C4-2B (cell line): ENCODE measurements at regions not wholly inside any gene's neighbourhood (a gene's known extent, or its start where the extent isn't known, plus 50 kb on each side); places are given as distances from the start of the nearest gene placed in this dataset.
"Not testable (repeated sequence)": the region's sequence is repeated elsewhere in the genome, so short reads cannot be mapped to it uniquely, and the experiment has no call there.

Experiments
- H3K27ac ChIP-seq: fragments of 450-650 bp; 2 replicates; pipeline ENCODE4 v1.5.1; 2017
- ZFX ChIP-seq: fragments of 450-650 bp; IDR thresholded peaks from 2 replicates; pipeline ENCODE4 v1.6.1; 2017
- TF ChIP-seq, protein P1 (sequence below): fragments of 450-650 bp; conservative IDR thresholded peaks from 2 replicates; pipeline ENCODE4 v1.5.1; 2017; ENCODE audit warnings: mild to moderate bottlenecking

DNA sequence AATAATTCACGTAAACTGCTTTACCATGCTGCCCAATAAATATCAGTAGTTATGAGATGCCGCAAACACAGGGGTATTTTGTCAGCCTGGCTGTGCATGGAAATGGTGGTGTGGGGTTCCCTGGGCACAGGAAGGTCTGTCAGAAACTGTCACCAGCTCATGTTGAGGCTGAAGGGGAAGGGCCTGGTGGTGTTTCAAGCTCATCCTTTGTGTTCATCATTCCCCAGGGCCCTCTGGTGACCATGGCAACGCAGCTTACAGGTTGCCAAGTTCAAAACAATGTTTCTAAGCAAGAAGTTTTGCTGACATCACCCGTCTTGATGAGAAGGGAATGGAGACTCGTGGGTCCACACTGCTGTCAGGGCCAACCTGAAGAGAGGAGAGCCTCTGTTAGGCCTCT lies 348.9 kb upstream of the C16orf82 start:
- TF ChIP-seq, protein P1, sequence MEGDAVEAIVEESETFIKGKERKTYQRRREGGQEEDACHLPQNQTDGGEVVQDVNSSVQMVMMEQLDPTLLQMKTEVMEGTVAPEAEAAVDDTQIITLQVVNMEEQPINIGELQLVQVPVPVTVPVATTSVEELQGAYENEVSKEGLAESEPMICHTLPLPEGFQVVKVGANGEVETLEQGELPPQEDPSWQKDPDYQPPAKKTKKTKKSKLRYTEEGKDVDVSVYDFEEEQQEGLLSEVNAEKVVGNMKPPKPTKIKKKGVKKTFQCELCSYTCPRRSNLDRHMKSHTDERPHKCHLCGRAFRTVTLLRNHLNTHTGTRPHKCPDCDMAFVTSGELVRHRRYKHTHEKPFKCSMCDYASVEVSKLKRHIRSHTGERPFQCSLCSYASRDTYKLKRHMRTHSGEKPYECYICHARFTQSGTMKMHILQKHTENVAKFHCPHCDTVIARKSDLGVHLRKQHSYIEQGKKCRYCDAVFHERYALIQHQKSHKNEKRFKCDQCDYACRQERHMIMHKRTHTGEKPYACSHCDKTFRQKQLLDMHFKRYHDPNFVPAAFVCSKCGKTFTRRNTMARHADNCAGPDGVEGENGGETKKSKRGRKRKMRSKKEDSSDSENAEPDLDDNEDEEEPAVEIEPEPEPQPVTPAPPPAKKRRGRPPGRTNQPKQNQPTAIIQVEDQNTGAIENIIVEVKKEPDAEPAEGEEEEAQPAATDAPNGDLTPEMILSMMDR = no peak
- TF ChIP-seq ZFX = no peak
- no peak overlapping the region for H3K27ac ChIP-seq

DNA sequence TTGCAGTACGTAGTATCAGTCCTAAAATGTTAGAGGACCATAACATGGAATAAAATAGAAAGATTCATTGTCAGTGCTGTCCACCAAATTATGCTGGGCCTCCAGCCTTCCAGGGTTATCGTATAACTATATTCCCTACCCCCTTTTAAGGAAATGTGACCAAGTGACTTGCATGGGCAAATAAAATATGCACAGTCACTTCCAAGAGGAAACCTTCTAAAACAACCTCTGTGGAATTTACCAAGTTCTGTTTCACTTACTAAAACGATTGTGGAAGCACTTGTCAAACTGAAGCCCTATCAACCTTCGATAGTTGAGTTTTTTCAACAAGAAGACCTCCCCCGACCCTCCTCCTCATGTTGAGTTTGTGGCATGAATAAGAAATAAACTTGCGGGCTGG lies 345.4 kb upstream of the C16orf82 start:
- no peak overlapping the region for H3K27ac ChIP-seq
- TF ChIP-seq, protein P1 = no peak
- no peak for TF ChIP-seq ZFX

DNA sequence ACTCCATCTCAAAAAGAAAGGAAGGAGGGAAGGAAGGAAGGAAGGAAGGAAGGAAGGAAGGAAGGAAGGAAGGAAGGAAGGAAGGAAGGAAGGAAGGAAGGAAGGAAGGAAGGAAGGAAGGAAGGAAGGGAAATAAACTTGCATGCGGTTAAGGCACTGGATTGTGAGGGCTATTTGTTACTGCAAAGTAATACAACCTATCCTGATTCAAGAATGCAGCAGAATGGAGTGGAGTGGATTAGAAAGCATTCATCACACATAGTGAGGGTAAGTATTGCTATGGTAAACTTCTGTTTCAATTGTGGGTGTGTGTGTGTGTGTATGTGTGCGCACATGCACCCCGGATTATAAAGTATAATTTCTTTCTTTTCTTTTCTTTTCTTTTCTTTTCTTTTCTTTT lies 344.8 kb upstream of the C16orf82 start:
- H3K27ac ChIP-seq = not testable (repeated sequence)

DNA sequence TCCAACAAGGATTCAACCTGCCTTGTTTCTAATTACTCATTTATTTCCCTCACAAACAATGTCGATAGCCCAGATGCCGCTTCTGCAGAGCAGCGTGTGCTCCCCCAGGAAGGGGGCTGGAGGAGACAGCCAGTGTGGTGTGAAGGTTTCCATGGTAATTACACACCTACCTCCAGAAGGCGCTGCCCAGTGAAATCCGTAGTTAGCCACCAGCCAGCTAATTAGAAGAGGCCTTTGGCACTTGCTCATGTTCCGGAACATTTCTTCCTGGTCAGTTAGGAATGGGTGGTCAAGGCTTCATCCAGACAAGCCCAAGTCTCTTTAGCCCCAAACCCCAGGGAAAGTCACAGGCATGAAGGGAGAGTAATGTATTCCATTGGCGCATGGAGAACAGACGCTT lies 342.5 kb upstream of the C16orf82 start:
- TF ChIP-seq ZFX = no peak
- TF ChIP-seq, protein P1 = no peak
- H3K27ac ChIP-seq = no peak overlapping the region

DNA sequence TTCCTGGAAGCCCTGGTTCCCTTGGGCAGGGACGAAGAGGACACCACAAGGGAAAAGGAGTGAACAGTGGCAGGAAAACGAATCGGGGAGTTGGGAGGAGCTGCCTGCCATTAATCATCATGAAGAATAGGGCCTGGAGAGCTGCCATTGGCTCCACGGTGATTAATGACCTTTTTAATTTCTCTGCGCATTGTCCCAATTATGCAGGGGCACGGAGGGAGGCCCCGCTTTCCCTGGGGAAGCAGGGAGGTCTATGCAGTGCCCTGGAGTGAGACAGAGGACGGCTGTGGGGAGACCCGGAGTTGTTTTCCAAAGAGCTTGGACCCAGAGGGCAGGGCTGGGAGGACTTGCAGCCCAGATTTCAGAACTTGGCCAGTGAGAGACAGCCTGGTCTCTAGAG lies 338.9 kb upstream of the C16orf82 start:
- no peak overlapping the region for H3K27ac ChIP-seq

DNA sequence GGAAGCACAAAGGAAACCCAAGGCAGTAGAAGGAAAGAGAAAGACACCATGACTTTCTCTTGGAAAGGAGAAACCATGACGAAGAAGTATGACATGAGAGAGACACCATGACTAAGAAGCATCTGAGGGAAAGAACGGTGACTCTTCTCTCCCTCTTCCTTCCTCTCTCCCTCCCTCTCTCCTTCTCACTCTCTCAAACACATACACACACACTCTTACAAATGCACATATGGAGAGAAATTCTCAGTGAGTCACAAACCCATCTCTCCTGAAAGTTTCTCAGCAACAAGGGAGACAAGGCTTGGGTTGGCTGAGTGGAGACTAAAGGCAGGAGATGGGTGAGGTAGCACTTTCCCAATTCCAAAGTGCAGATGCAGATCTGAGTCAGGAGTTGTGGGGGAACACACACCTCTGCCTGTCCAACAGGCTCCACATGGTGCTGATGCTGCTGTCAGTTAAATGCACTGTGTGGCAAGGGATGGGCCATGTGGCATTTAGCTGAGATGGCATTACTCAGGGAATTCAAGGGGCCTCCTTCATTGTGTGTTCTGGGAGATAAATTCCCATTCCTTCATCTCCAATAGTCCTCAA lies 336.7 kb upstream of the C16orf82 start:
- no peak for TF ChIP-seq ZFX
- TF ChIP-seq, protein P1 = no peak
- no peak overlapping the region for H3K27ac ChIP-seq

More for the DNA sequence above, 338.9 kb upstream of the C16orf82 start:
- TF ChIP-seq, protein P1 = no peak
- TF ChIP-seq ZFX = no peak

DNA sequence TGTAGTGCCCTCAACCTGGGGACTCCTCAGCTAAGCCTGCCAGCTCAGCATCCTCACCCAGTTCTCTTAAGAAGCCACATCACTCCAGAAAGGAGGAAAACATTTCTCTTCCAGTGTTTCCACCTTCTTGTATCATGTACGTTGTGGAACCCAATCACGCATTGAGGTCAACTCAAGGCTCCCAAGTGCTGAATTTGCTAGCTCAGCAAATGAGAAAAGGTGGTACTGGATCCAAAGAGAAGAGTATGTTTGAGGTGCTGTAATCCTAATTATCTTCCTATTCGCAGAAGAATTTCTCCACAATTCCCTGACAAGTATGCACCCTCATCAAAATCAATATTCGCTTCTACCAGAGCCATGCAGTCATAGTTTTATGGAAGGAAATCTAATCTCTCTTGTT lies 335.0 kb upstream of the C16orf82 start:
- TF ChIP-seq, protein P1 = no peak
- no peak for TF ChIP-seq ZFX
- no peak overlapping the region for H3K27ac ChIP-seq

DNA sequence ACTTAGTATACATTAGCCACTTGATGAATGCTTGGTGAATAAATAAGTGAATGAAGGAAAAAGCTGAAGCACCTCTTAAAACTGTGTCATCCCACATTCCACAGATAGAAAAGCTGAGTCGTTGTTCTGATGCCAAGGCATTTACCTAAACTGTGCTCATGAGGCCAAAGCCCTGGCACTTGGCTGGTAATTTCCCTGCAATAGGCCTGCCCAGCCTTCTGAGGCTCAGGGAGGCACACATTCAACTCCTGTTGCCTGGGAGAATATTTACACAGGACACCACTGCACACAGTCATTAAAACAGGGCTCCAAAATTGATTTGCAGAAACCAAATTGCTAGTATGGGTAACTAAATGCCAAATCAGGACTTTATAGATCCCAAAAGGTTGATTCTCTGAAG lies 333.0 kb upstream of the C16orf82 start:
- TF ChIP-seq ZFX = no peak
- H3K27ac ChIP-seq = no peak overlapping the region
